ENCODE measurements at regions not wholly inside any gene's neighbourhood (a gene's known extent, or its start where the extent isn't known, plus 50 kb on each side); places are given as distances from the start of the nearest gene placed in this dataset.

- TF ChIP-seq CTCF (IDR thresholded peaks at IDR 0.05) (no peak), POLR2AphosphoS5 (IDR thresholded peaks at IDR 0.05) (no peak)
Observed at GRCh38 chr11:116287866-116288265, 484.9 kb downstream of the BUD13 start.
